ENCODE measurements at regions not wholly inside any gene's neighbourhood (a gene's known extent, or its start where the extent isn't known, plus 50 kb on each side); places are given as distances from the start of the nearest gene placed in this dataset.

DNA sequence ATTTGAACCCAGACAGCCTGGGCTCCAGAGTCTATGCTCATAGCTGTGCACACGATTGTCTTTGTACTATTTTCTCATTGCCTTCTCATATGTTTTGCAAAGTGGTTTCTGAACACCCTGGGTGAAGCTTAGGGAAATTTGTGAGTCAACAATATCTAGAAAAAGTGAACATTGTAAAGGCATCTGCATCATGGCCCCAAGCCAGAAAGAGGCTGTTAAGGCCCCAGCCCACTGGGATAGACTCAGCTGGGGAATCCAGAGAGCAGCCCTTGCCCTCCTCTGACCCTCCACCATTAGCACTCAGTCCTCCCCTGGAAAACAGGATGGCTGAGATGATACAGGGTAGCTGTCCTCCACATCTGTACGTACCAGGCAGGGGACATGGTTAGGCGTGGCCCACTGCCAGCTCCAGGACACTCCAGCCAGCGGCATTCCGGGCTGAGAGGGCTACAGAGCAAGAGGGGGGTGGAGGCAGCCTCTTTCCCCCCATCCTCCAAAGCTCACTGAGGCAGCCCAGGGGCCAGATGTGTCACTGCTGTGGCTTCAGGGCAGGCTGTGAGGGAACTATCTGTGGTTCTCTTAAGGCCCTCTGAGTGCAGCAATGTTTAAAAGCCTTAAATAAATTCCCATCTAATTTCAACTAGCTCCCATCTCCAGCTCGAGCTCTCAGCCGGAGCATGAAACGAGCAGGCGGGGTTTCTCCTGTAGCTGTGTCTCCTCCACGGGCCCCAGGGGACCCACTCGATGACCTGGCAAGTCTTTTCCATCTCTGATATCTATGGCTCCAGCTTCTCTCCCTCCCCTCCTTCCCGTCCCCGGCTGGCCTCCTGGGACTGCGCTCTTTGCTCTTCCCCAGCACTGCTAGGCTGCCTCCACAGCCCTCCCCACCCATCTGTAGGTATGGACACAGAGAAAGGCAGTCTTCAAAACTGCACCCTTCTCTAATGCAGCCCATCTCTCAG lies 209.4 kb upstream of the LRFN2 start:
- H3K4me3 ChIP-seq (ENCODE audit: low read depth, low read length) = no peak overlapping the region
- no peak for DNase-seq (ENCODE audit: low read depth)
- TF ChIP-seq, protein P1, sequence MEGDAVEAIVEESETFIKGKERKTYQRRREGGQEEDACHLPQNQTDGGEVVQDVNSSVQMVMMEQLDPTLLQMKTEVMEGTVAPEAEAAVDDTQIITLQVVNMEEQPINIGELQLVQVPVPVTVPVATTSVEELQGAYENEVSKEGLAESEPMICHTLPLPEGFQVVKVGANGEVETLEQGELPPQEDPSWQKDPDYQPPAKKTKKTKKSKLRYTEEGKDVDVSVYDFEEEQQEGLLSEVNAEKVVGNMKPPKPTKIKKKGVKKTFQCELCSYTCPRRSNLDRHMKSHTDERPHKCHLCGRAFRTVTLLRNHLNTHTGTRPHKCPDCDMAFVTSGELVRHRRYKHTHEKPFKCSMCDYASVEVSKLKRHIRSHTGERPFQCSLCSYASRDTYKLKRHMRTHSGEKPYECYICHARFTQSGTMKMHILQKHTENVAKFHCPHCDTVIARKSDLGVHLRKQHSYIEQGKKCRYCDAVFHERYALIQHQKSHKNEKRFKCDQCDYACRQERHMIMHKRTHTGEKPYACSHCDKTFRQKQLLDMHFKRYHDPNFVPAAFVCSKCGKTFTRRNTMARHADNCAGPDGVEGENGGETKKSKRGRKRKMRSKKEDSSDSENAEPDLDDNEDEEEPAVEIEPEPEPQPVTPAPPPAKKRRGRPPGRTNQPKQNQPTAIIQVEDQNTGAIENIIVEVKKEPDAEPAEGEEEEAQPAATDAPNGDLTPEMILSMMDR (conservative IDR thresholded peaks at IDR 0.05; ENCODE audit: low read depth, low read length) = no peak

DNA sequence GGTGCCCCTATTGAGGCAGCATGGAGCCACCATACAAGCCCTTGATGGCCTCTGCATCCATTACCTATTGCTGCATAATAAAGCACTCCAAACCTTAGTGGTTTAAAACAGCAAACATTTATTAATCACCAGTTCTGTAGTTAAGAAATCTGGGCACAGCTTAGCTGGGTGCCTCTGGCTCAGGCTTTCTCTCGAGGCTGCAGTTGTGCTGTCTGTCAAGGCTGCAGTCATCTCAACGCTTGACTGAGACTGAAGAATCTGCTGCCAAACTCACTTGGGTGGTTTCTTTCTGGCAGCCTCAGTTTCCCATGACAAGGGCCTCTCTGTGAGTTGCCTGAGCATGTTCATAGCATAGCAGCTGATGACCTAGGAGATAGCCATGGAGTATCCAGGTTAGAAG lies 207.4 kb upstream of the LRFN2 start:
- DNase-seq (ENCODE audit: low read depth) = no peak
- TF ChIP-seq, protein P1 (conservative IDR thresholded peaks at IDR 0.05; ENCODE audit: low read depth, low read length) = no peak
- no peak overlapping the region for H3K4me3 ChIP-seq (ENCODE audit: low read depth, low read length)

DNA sequence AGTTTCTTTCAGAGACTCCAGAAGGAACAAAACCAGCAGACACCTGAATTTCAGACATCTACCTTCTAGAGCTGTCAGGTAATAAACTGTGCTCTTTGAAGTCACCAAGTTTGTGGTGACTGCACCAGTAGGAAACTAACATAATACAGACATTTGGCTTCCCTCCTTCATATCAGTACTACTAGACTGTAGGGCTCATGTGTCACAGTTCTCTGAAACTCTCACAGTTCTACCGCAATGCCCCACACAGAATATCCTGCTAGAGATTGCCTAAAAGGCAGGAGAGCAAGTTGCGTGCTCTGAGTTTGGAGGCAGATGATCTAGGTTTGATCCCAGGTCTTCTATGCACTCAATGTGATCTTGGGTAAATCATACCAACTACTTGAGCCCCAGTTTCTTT lies 205.0 kb upstream of the LRFN2 start:
- no peak overlapping the region for H3K4me3 ChIP-seq (ENCODE audit: low read depth, low read length)
- DNase-seq (ENCODE audit: low read depth) = no peak
- TF ChIP-seq, protein P1 (conservative IDR thresholded peaks at IDR 0.05; ENCODE audit: low read depth, low read length) = no peak

DNA sequence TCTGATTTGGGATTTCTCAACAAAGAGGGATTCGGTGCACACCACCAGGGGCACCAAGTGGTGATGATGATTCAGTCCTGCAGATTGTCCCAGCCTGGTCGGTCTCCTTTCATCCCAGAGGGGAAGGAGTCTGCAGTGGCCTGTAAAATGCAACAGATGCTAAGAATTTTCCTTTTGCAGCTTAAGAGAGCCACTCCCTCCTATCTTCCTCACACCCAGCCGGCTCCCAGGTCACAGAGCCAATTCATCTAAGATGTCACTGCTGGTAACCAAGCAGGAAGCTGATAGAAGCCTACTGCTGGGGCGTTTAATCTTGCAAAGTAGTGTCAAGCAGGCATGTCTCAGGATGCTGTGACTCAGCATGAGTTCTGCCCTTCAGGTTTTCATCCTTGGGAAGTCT lies 203.8 kb upstream of the LRFN2 start:
- DNase-seq (ENCODE audit: low read depth) = no peak
- no peak overlapping the region for H3K4me3 ChIP-seq (ENCODE audit: low read depth, low read length)
- TF ChIP-seq, protein P1 (conservative IDR thresholded peaks at IDR 0.05; ENCODE audit: low read depth, low read length) = no peak

DNA sequence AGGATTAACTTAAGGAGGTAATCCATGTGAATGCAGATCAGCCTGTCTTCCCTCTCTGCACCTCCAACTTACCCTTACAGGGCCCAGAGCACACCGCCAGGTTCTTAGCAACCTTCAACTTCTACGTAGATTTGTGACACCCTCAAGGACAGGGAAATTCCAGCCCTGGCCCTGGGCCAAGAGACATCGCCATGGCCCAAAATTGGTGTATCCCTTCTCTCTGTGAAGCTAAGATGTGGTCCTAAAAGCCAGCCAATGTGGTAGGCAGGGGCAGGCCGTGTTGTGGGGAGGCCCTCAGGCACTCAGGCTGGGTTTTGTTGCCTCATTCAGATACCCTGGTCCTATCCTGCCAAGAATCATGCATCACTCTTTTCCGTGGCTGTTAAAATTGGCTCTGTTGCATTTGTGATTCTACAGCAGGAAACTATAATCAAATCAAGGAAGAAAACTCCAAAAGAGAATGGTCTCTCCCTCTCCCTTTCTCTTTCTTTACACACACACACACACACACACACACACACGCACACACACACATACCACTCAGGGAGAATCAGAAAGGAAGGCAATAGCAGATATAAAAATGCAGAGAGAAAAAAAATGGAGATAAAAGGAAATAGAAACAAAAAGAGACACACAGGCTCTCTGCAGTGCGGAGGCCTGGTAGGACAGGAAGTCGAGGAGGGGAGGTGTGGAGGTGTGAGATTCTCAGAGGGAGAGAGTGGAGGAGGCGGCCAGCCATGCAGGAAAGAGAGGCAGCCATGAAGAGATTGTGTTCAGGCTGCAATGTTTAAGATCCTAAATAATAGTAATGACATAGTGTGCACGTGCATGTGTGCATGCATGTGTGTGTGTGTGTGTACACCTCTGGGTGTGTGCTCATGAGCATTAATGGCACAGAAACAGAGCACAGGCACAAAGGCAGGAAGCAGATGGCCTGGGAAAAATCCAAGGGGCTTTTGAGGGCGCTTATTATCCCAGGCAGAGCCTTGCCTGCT lies 201.8 kb upstream of the LRFN2 start:
- TF ChIP-seq, protein P1 (conservative IDR thresholded peaks at IDR 0.05; ENCODE audit: low read depth, low read length) = no peak
- H3K4me3 ChIP-seq (ENCODE audit: low read depth, low read length) = no peak overlapping the region
- no peak for DNase-seq (ENCODE audit: low read depth)

DNA sequence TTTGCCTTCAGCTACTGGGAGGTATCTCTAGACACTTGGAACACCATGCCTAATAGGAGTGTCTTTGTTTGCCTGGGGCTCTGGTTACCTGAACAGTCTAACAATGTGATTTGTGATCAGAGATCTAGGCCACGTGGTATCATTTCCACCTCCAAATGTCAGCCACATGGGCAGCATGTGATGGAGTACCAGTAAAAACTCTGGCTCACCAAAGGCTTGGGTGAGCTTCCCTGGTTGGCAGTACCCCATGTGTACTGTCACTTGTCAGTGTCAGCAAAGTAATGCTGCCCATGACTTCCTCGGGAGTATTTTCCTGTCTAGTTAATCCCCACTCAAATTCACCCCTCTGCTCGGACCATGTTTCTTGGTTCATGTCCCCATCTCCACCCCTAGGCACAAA lies 195.2 kb upstream of the LRFN2 start:
- no peak overlapping the region for H3K4me3 ChIP-seq (ENCODE audit: low read depth, low read length)
- TF ChIP-seq, protein P1 (conservative IDR thresholded peaks at IDR 0.05; ENCODE audit: low read depth, low read length) = no peak
- DNase-seq (ENCODE audit: low read depth) = no peak
